ENCODE measurements at regions not wholly inside any gene's neighbourhood (a gene's known extent, or its start where the extent isn't known, plus 50 kb on each side); places are given as distances from the start of the nearest gene placed in this dataset.
A peak's percentile ranks its signal among the peaks of the same experiment; 100 is the strongest.

- TF ChIP-seq REST (IDR thresholded peaks at IDR 0.05; ENCODE audit: low read depth, low read length), result no peak
- no peak for TF ChIP-seq MXI1 (IDR thresholded peaks at IDR 0.05; ENCODE audit: low read depth, low read length)
- peak; percentile 47; the same call in 1 of the 2 replicates for TF ChIP-seq GATA2 (CRISPR knock-in tag; IDR thresholded peaks at IDR 0.05)
- TF ChIP-seq USF1 (IDR thresholded peaks at IDR 0.05; ENCODE audit: borderline replicate concordance, low read depth), result no peak
Measured at GRCh38 chr11:92845805-92846204, 123.6 kb upstream of the MTNR1B start (continued).

- Histone ChIP-seq H3K9me2 (no peaks in the 10 kb centered on the region), H3K36me3 (replicated peaks in 1 of 2; ENCODE audit: control insufficient read depth in 1 of 2, insufficient read depth in 2 of 2, low read length in 1 of 2) (no peaks in the 10 kb centered on the region), H3K4me3 (ENCODE audit: low read depth in 2 of 2, low read length in 1 of 2) (no peak overlapping the region), H3K27me3 (ENCODE audit: insufficient read depth) (no peaks in the 10 kb centered on the region), H3K79me2 (ENCODE audit: insufficient read depth) (no peaks in the 10 kb centered on the region), H3K4me1 (ENCODE audit: control insufficient read depth in 1 of 2, insufficient read depth in 2 of 2, low read depth in 1 of 2, low read length in 1 of 2) (peaks cover 12 to 16% of the 10 kb centered on the region in 2 experiments; a peak in 1 of 4 replicates), H4K20me1 (ENCODE audit: insufficient read depth) (no peaks in the 10 kb centered on the region), H3K4me2 (no peak overlapping the region), H2AFZ (ENCODE audit: low read depth) (no peak overlapping the region), H3F3A (replicated peaks; ENCODE audit: insufficient read depth) (no peaks in the 10 kb centered on the region), H3K9ac (no peak overlapping the region), H3K9me3 (no peaks in the 10 kb centered on the region), H3K27ac (ENCODE audit: low read depth in 2 of 2, low read length in 1 of 2) (no peak overlapping the region)
- ChIA-PET CTCF (interaction anchor here (0.6 to 3.3 kb wide), 4 partner anchors 8 to 64 kb away, joined by 3 to 12 read pairs (median 4); no protein-coding TSS in a partner anchor), POLR2A (no interaction called here)
- TF ChIP-seq NFIC (IDR thresholded peaks at IDR 0.05; ENCODE audit: borderline replicate concordance), result no peak
- TF ChIP-seq REST (IDR thresholded peaks at IDR 0.05; ENCODE audit: low read depth, low read length), result no peak
- TF ChIP-seq FOXJ3 (CRISPR knock-in tag; IDR thresholded peaks at IDR 0.05), result no peak
- no peak for TF ChIP-seq SMC3 (IDR thresholded peaks at IDR 0.05; ENCODE audit: low read depth, low read length)
- no peak for TF ChIP-seq USF1 (IDR thresholded peaks at IDR 0.05; ENCODE audit: borderline replicate concordance, low read depth)
- no peak for TF ChIP-seq GATA2 (CRISPR knock-in tag; IDR thresholded peaks at IDR 0.05)
- no peak for TF ChIP-seq MXI1 (IDR thresholded peaks at IDR 0.05; ENCODE audit: low read depth, low read length)
- no peak for TF ChIP-seq FOSL2 (IDR thresholded peaks at IDR 0.05; ENCODE audit: borderline replicate concordance, low read depth)
- DNase-seq, result no peak
Measured at GRCh38 chr11:92846491-92847125, 122.8 kb upstream of the MTNR1B start.

Data from SK-N-SH (cell line).